Central memory CD8-positive, alpha-beta T cell (primary cell): ENCODE measurements at regions not wholly inside any gene's neighbourhood (a gene's known extent, or its start where the extent isn't known, plus 50 kb on each side); places are given as distances from the start of the nearest gene placed in this dataset.
"Not testable (repeated sequence)": the region's sequence is repeated elsewhere in the genome, so short reads cannot be mapped to it uniquely, and the experiment has no call there.

ENCODE experiments used
- ATAC-seq: fragments of 150-1000 bp; cut with Tn5 transposase; replicated peaks from 2 replicates; pipeline ENCODE4 v1.10.0; 2022; ENCODE audit warnings: mild to moderate bottlenecking, moderate FRiP score, moderate number of reproducible peaks; ENCODE audit not compliant: poor library complexity, severe bottlenecking; ENCODE audit errors: extremely low read depth
- DNase-seq, 2 donors: peaks; one replicate each; pipeline ENCODE4 v3.0.0; 2021; ENCODE audit warnings: low spot score in 2 of 2
- H3K27ac Mint-ChIP-seq: one replicate; pipeline ENCODE4 v1.8.0; 2022; ENCODE audit warnings: low read depth, mild to moderate bottlenecking, moderate library complexity, mixed read lengths
- H3K27me3 Mint-ChIP-seq: one replicate; pipeline ENCODE4 v1.8.0; 2022; ENCODE audit warnings: mixed read lengths
- H3K36me3 Mint-ChIP-seq: one replicate; pipeline ENCODE4 v1.8.0; 2022; ENCODE audit warnings: mild to moderate bottlenecking, moderate library complexity, mixed read lengths; ENCODE audit not compliant: insufficient read depth
- H3K4me1 Mint-ChIP-seq: one replicate; pipeline ENCODE4 v1.8.0; 2022; ENCODE audit warnings: mixed read lengths
- H3K4me3 Mint-ChIP-seq: one replicate; pipeline ENCODE4 v1.8.0; 2022; ENCODE audit warnings: mild to moderate bottlenecking, moderate library complexity, mixed read lengths
- H3K9me3 Mint-ChIP-seq: one replicate; pipeline ENCODE4 v1.8.0; 2022; ENCODE audit warnings: mixed read lengths

- no peak for DNase-seq
- Mint-ChIP-seq H3K4me1 (no peaks in the 10 kb centered on the region), H3K27me3 (no peaks in the 10 kb centered on the region), H3K9me3 (peaks cover 16% of the 10 kb centered on the region), H3K27ac (no peak overlapping the region), H3K4me3 (no peak overlapping the region), H3K36me3 (no peaks in the 10 kb centered on the region)
- ATAC-seq: no peak
Observed at GRCh38 chr12:83514372-83514771, 827.7 kb downstream of the TMTC2 start.

- H3K4me1 Mint-ChIP-seq: no peaks in the 10 kb centered on the region
- peaks cover 15% of the 10 kb centered on the region for H3K9me3 Mint-ChIP-seq
- H3K36me3 Mint-ChIP-seq: no peaks in the 10 kb centered on the region
- ATAC-seq: no peak
- no peak overlapping the region for H3K27ac Mint-ChIP-seq
- no peak for DNase-seq
- no peaks in the 10 kb centered on the region for H3K27me3 Mint-ChIP-seq
- no peak overlapping the region for H3K4me3 Mint-ChIP-seq
Observed at GRCh38 chr12:83506841-83507240, 820.1 kb downstream of the TMTC2 start.

GRCh38 chr12:83505586-83505985 lies 818.9 kb downstream of the TMTC2 start:
- no peaks in the 10 kb centered on the region for H3K36me3 Mint-ChIP-seq
- H3K27me3 Mint-ChIP-seq: no peaks in the 10 kb centered on the region
- H3K9me3 Mint-ChIP-seq: peaks cover 5% of the 10 kb centered on the region
- no peak overlapping the region for H3K4me3 Mint-ChIP-seq
- DNase-seq (no peak), ATAC-seq (no peak)
- H3K4me1 Mint-ChIP-seq: no peaks in the 10 kb centered on the region
- H3K27ac Mint-ChIP-seq: no peak overlapping the region

DNA sequence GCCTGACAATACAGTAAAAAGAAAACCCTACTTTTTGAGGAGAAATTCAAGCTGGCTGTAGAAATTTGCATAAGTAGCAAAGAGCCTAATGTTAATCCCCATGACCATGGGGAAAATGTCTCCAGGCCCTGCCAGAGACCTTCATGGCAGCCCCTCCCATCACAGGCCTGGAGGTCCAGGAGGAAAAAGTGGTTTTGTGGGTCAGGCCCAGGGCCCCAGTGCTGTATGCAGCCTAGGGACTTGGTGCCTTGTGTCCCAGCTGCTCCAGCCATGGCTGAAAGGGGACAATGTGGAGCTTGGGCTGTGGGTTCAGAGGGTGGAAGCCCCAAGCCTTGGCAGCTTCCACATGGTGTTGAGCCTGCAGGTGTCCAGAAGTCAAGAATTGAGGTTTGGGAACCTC lies 813.2 kb downstream of the TMTC2 start:
- H3K27me3 Mint-ChIP-seq, ATAC-seq, H3K27ac Mint-ChIP-seq, H3K4me1 Mint-ChIP-seq, H3K9me3 Mint-ChIP-seq, H3K4me3 Mint-ChIP-seq, DNase-seq, H3K36me3 Mint-ChIP-seq: not testable (repeated sequence)

GRCh38 chr12:83477696-83478095 lies 791.0 kb downstream of the TMTC2 start:
- Mint-ChIP-seq H3K27ac (no peak overlapping the region), H3K9me3 (no peaks in the 10 kb centered on the region), H3K4me1 (no peaks in the 10 kb centered on the region), H3K4me3 (no peak overlapping the region), H3K36me3 (no peaks in the 10 kb centered on the region), H3K27me3 (no peaks in the 10 kb centered on the region)
- ATAC-seq: no peak
- no peak for DNase-seq

DNA sequence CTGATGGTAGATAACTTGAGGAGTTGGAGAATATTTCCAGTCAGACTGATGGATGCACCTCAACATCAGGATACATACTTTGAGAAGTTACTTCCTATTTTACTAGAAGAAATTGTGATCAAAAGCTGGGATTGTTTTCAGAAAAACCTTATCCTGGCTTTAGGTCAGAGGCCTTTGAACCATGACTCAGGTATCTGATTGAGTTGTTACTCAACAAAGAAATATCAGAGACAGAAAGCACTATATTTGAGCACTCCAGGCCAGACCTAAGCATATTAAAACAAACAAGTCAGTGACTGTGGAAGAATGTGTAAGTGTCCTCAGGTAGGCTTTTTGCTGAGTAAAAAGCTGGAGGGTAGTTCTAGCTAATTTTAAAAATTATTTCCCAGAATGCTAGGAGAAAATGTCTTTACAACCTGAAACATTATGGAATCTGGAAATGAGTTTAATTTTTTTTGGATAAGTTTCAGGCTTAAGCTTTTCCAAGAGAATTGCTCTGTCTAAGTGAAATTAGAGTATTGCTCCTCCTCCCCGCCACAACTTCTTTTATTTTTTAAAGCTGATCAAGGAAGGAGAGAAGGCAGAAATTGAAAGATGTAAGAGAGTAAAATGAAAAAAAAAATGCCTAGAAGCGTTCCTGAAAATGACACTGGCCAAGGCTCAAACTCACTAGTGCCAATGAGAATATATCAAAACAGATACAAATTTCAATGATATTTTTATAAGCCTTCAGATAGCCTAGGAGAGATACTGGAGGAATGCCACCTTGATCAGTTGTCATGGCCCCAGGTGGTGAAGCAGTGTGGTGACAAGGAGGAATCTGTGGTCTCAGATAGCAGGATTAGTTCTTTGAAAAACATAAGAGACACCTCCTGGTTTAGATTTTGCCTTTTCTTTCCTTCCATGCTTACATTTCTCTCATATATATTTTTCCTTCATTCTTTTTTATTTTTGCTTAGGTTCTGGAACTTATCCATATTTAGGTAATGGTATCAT lies 790.3 kb downstream of the TMTC2 start:
- ATAC-seq: no peak
- Mint-ChIP-seq H3K27ac (no peak overlapping the region), H3K4me3 (no peak overlapping the region), H3K36me3 (no peaks in the 10 kb centered on the region), H3K27me3 (no peaks in the 10 kb centered on the region), H3K9me3 (no peaks in the 10 kb centered on the region), H3K4me1 (no peaks in the 10 kb centered on the region)
- no peak for DNase-seq

GRCh38 chr12:83476006-83476405 lies 789.3 kb downstream of the TMTC2 start:
- Mint-ChIP-seq H3K27ac (no peak overlapping the region), H3K4me1 (no peaks in the 10 kb centered on the region), H3K4me3 (no peak overlapping the region), H3K27me3 (no peaks in the 10 kb centered on the region), H3K9me3 (no peaks in the 10 kb centered on the region), H3K36me3 (no peaks in the 10 kb centered on the region)
- ATAC-seq (no peak), DNase-seq (no peak)

DNA sequence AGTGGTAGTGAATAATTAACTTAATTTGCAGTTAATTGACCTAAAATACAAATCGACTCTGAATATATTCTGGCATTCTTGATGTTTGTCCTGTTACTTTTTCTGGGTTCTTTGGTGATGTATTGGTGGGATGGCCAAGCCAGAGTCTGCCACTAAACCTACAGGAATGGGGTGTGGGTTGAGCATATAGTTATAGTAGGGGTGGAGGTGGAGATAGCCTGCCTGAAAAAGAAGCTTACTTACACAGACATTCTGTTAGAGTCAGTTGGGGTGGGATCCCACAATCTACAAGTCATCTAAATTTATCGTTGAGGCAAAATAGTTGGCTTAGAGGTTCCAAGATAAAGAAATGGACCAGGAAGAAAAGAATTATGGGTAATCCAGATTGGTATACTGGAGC lies 787.7 kb downstream of the TMTC2 start:
- DNase-seq (no peak), ATAC-seq (no peak)
- H3K9me3 Mint-ChIP-seq: no peaks in the 10 kb centered on the region
- no peaks in the 10 kb centered on the region for H3K4me1 Mint-ChIP-seq
- H3K4me3 Mint-ChIP-seq: no peak overlapping the region
- no peaks in the 10 kb centered on the region for H3K36me3 Mint-ChIP-seq
- no peaks in the 10 kb centered on the region for H3K27me3 Mint-ChIP-seq
- no peak overlapping the region for H3K27ac Mint-ChIP-seq

DNA sequence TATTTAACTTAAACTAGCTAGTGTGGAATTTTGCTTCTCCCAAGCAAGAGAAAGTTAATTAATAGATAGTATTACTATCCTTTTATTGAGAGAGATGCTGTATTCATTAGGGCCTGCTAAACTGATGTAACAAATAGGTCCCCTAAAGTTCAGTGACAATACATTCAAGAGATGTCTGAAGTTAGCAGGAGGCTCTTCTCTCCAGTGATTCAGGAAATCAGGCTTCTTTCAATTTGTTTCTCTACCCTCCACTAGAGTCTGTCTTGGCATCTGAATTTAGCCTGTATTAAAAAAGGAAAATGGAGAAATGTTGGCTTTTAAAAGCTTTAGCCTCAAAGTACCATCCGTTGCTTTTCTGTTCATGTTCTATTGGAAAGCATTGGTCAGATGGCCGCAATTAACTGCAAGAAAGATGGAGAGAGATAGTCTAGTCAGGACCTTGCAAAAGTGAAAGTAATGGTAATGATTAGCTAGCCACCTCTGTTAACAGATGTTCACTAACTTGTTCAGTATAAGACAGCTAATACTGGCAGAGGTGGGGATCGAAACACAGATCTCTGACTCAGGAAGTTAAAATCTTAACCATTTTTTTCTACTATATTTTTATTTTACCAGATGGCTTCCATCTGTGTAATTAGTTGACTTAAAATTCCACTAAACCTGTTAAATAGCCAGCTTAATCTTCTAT lies 786.8 kb downstream of the TMTC2 start:
- Mint-ChIP-seq H3K9me3 (no peaks in the 10 kb centered on the region), H3K4me3 (no peak overlapping the region), H3K36me3 (no peaks in the 10 kb centered on the region), H3K4me1 (no peaks in the 10 kb centered on the region), H3K27ac (no peak overlapping the region), H3K27me3 (no peaks in the 10 kb centered on the region)
- DNase-seq: no peak
- no peak for ATAC-seq

DNA sequence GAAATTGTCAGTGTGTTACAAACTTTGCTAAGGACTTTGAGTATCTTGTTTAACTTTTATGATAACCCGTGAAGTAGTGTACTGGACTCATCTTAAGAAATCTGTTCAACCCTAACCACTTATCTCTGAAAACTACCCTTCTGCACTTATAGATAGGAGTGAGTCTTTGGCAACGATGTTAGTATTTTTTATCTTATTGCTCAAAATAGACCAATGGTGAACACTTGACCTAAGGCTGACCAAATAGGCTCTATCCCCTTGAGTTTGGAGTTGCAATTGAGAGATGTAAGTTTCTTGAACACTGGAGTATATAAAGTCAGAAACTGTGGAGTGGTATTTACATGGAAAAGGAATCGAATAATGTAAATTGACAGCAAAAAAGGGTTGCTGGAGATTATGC lies 786.1 kb downstream of the TMTC2 start:
- Mint-ChIP-seq H3K4me1 (no peaks in the 10 kb centered on the region), H3K36me3 (no peaks in the 10 kb centered on the region), H3K27ac (no peak overlapping the region), H3K27me3 (no peaks in the 10 kb centered on the region), H3K4me3 (no peak overlapping the region), H3K9me3 (no peaks in the 10 kb centered on the region)
- ATAC-seq: no peak
- DNase-seq: no peak

DNA sequence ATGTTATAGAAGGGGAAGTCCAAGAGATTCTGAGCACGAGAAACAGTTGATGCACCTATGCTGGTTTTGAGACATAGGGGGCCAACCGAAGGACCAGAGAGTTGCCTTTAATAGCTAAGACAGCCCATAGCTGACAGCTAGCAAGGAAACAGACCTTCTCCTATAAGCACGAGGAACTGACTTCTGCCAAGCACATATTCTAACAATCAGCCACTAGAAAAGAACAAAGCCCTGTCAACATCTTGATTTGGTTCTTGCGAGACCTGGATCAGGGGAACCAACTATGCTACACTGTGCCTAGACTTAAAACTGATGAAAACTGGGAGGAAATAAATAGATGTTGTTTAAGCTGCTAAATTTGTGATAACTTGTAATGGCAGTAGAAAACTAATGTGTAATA lies 785.6 kb downstream of the TMTC2 start:
- H3K4me1 Mint-ChIP-seq: no peaks in the 10 kb centered on the region
- no peaks in the 10 kb centered on the region for H3K36me3 Mint-ChIP-seq
- no peak overlapping the region for H3K4me3 Mint-ChIP-seq
- ATAC-seq: no peak
- H3K9me3 Mint-ChIP-seq: no peaks in the 10 kb centered on the region
- no peak overlapping the region for H3K27ac Mint-ChIP-seq
- no peaks in the 10 kb centered on the region for H3K27me3 Mint-ChIP-seq
- DNase-seq: no peak

DNA sequence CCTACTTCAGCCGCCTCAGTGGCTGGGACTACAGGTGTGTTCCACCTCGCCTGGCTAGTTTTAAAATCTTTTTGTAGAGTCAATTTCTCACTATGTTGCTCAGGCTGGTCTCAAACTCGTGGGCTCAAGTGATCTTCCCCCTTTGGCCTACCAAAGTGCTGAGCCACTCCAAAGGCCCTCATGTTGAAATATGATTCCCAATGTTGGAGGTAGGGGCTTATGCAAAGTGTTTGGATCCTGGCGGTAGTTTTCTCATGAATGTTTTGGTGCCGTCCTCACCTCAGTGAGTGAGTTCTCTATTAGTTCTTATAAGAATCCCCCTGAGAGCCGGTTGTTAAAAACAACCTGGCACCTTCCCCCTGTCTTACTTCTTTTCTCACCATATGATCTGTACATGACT lies 784.6 kb downstream of the TMTC2 start:
- Mint-ChIP-seq H3K27me3 (no peaks in the 10 kb centered on the region), H3K36me3 (no peaks in the 10 kb centered on the region)

GRCh38 chr12:83470749-83471148 lies 784.0 kb downstream of the TMTC2 start:
- H3K36me3 Mint-ChIP-seq: no peaks in the 10 kb centered on the region
- H3K9me3 Mint-ChIP-seq: no peaks in the 10 kb centered on the region
- H3K4me1 Mint-ChIP-seq: no peaks in the 10 kb centered on the region
- H3K4me3 Mint-ChIP-seq: no peak overlapping the region
- no peaks in the 10 kb centered on the region for H3K27me3 Mint-ChIP-seq
- no peak overlapping the region for H3K27ac Mint-ChIP-seq
- ATAC-seq: no peak
- no peak for DNase-seq

More for the DNA sequence above, 784.6 kb downstream of the TMTC2 start:
- no peaks in the 10 kb centered on the region for H3K9me3 Mint-ChIP-seq
- no peak for DNase-seq
- no peak overlapping the region for H3K4me3 Mint-ChIP-seq
- ATAC-seq: no peak
- no peak overlapping the region for H3K27ac Mint-ChIP-seq
- no peaks in the 10 kb centered on the region for H3K4me1 Mint-ChIP-seq
